GM19043 (cell line): ENCODE measurements at regions not wholly inside any gene's neighbourhood (a gene's known extent, or its start where the extent isn't known, plus 50 kb on each side); places are given as distances from the start of the nearest gene placed in this dataset.
"Not testable (repeated sequence)": the region's sequence is repeated elsewhere in the genome, so short reads cannot be mapped to it uniquely, and the experiment has no call there.

Experiments
- ATAC-seq: cut with Tn5 transposase; IDR thresholded peaks from one replicate; pipeline ENCODE4 v1.9.1; 2021; ENCODE audit warnings: low read depth; ENCODE audit not compliant: unreplicated experiment

DNA sequence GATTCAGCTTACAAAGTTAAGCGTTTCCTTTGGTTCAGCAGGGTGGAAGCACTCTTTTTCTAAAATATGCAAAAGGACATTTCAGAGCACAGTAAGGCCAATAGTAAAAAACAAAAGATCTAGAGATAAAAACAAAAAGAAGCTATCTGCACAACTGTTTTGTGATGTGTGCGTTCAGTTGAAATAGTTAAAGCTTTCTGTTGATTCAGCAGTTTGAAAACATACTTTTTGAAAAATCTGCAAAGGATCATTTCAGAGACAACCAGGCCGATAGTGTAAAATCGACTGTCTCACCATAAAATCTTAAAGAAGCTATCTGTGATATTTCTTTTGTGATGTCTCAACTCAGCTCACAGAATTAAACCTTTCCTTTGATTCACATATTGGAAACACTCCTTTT, 300.0 kb upstream of the ALG10B start:
- ATAC-seq, result no peak

DNA sequence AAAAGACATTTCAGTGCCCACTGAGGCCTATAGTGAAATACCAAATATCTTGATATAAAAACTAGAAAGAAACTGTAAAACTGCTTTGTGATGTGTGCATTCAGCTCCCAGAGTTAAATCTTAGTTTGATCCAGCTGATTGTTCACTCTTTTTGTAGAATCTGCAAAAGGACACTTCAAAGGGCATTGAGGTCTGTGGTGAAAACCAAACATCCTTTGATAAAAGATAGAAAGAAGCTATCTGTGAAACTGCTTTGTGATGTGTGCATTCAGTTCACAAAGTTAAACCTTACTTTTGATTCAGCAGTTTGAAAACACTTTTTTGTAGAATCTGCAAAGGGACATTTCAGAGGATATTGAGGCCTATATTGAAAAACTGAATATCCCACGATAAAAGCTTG, 290.7 kb upstream of the ALG10B start:
- ATAC-seq, result no peak

DNA sequence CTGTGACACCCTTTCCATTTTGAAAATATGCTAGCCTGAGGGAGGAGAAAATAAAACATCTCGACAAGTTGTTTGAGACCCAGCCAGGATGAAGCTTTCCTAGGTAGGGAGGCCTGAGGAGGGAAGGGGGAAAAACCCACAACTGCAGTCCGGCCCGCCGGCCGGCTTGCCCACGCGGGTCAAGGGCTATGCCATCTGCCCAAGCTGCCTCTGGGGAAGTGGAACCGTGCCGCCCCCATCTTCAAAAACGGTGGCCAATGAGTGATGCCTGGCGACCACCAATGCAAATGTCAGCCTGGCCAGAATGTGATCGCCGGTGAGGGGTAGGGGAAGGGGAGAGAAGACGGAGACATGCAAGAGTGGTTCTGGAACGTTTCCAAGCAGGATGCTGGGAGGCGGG, 263.5 kb upstream of the ALG10B start:
- ATAC-seq, result no peak

DNA sequence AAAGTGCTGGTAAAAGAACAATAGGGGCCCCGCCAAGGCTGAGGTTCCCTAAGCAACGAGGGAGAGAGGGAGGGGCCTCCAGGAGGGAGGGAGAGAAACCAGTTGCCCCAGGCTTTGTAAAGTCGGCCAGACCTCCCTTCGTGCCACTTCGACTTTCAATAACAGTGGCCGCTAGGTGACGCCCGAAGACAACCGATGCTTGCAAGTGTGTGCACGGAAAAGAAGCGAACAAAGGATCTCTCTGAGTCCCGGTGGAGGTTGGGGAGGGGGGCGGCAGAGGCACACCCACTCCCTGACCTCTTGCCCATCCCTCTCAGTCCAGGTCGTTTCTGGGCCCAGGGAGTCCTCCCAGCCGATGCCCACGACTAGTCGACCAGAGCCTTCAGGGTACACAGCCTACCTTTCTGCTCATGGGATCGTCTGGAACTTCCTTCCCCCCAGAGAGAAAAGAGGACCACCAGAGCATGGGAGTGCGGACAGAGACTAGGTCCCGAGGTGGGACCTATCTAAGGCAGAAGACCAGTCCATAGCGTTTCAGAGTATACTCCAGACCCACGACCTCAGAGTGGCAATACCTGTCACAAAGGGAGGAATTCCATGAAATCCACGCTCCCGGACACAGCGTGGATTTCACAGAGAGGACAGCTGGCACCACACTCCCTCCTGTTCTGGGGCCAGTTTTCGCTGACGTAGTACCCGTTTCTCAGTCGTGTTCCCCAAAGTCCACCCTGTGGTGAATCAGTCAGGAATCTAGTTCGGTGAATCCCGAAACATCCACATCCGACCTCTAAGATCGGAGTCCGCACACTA, 262.7 kb upstream of the ALG10B start:
- no peak for ATAC-seq

DNA sequence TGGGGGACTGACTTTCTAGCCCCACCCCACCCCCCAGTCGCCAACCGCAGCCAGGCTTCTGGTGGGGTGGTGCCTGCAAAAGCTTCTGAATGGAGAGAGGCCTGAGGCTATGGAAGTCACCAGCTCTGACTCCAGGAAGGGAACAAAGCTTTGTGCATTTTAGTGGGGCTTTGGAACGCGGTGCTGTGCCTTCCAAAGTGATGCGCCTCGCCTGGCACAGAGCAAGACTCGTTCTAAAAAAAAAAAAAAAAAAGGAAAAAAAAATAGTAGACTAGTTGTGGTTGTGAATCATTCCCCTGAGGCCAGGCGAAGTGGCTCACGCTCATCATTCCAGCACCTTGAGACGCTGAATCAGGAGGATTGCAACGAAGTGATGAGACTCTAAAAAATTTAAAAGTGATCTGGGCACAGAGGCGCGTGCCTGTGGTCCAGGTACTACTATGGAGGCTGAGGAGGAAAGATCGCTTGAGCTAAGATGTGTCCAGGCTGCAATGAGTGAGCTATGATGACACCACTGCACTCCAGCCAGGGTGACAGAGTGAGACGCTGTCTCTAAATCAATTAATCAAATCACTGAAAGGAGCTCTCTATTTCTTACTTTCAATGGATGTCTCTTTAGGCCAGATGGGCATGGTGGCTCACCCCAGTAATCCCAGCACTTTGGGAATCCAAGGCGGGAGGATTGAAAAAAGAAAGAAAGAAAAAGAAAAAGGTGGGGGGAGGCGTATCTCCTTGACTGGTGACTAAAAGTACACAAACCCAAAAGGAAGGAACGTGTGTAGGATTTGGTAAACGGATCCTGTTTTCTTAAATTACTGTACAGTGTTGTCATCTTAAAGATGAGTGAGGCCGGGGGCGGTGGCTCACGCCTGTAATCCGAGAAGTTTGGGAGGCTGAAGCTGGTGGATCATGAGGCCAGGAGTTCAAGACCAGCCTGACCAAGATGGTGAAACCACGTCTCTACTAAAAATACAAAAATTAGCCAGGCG, 259.6 kb upstream of the ALG10B start:
- ATAC-seq, result no peak

DNA sequence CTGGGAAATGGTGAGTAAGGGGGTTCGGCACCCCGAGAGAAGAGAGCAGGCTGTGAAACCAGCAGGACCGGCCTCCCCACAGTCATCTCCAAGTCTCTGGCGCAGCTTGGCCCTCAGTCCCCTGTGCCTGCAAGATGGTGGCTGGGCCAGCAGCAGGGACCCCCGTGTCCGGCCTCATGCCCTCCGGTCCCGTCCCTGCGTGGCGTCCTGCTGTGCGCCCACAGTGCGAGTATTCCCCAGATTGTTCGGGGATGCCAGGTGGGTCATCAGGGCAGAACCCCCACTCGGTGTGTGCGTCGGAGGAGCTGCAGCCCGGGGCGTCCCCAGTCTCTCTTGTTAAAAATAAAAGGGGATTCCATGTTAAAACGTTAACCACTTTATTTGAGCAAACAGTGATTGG, 216.9 kb upstream of the ALG10B start:
- no peak for ATAC-seq

DNA sequence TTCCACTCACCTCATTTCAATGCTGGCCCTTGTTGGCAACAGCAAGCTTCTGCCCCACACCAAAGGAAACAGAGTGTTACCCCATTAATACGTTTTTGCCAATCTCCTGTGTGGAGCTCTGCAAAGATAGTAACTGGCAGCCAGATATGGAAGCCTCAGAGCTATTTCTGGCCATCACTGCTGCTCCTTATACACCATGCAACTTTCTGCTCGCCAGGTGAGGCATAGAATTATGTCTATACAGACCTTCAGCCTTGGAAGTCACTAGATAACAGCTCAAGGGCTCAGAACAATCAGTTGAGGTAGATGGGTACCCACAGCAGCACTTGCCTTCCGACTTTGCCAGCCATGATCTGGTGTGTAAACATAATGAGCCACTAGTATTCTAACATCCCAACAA, 214.8 kb upstream of the ALG10B start:
- no peak for ATAC-seq

DNA sequence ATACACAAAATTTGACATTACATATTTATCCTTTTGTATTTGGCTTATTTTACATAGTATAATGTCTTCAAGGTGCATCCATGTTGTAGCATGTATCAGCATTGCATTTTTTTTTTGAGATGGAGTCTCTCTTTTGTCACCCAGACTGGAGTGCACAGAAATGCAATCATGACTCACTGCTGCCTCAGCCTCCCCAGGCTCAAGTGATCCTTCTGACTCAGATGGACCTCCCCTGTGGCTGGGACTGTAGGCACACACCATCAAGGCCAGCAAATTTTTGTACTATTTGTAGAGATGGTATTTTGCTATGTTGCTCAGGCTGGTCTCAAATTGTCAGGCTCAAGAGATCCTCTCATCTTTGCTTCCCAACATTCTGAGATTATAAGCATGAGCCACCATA, 214.4 kb upstream of the ALG10B start:
- ATAC-seq, result no peak

DNA sequence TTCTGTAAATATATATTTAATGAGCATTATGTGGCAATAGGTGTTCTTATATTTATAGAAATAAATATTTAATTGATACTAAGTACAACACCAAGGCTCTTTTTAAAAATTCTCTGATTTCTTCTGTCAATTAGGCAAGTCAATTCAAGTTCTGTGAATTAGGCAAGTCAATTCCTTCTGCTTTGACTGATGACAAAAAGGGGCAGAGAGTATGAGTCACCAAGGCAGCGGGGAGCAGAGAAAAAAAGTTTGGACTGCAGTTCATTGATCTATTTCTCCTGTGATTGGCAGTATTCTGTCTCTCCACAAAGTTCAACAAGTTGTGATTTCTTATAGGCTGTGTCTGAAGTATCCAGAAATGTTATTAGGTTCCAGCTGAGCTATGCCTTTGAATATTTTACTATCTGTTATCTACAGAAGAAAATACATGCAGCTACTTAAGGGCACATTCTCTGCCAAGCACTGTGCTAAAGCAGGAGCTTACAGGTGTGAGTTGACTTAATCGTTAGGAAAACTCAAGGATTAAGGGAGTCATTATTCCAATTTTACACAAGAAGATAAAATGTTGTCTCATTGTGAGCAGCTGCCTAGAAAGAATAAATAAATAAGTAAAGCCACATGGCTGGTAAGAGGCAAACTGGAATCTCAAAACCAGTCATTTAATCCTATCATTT, 206.4 kb upstream of the ALG10B start:
- ATAC-seq, result no peak

DNA sequence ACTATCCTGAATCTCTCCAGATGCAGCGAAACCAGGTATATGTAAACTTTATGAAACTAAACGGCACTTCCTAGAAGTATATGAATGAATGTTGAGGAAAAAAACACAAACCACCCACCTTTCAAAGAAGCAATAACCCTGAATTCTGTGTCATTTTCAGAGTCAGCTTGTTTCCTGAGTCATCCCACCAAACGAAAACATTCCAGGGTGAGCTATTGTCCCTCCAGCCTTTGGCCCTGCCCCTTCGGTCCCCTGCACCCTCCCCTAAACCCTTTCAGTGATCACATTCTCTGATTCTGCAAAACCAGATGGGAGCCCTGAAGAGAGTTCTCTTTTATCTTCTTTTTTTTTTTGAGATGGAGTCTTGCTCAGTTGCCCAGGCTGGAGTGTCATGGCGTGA, 202.6 kb upstream of the ALG10B start:
- ATAC-seq, result no peak

DNA sequence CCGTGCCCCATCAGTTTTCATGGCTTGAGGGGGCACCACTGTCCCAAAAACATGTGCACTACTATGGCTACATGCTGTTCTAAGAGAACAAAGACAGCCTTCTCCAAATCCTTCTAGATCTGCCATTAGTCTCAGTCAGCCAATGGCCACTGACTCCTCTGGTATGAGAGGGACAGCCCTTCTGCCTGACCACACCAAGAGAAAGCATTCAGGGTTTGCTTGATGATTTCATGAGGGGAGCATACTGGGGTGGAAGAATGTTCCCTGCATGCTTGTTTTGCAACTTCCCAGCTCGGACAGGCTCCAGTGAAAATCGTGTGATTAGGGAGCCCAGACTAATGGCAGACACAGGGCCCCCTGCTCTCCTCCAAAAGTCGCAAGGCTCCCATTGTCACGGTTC, 199.6 kb upstream of the ALG10B start:
- ATAC-seq, result no peak

DNA sequence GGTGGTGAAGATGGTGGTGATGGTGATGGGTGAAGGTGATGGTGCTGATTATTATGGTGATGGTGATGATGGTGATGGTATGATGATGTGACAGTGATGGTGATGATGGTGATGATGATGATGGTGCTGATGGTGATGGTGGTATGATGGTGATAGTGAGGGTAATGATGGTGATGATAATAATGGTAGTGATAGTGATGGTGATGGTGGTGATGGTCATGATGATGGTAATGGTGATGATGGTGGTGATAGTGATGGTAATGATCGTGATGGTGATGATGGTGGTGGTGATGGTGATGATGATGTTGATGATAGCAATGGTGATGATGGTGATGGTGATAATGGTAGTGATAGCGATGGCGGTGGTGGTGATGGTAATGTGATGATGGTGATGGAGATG, 197.9 kb upstream of the ALG10B start:
- ATAC-seq, result no peak

DNA sequence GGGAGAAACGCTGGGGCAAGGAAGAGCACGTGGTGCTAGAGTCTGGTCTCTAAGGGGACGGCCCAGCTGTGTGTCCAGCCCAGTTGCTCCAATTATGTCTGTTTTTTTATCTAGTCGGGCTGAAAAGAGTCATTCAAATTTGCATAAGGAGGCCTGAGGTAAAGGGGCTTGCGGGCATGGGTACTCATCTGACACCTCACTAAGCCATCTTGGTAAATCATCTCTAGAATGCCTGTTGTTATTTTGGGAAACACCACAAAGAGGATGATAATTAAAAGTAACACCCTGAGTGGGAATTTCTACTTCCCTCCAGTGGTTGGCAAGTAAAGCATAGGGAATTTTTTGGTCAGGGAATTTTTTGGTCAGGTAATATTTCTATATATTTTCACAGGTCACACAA, 196.1 kb upstream of the ALG10B start:
- ATAC-seq, result no peak

DNA sequence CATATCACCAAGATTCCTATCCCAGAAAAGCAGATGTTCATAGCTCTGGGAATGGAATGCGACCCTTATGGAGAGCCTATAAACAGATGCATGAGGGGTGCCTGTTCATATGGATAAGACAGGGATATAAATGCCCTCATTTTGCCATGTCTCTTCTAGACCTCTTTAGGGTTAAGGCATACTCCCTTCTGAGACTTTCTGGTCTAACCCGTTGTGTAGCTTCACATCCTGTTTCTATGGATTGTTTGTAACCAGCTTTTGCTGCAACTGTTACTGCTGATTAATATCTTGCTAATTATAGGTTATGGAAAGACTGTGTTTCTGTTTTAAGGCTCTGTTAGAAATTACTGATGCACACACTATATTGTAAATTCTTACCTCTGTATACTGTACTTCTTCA, 193.5 kb upstream of the ALG10B start:
- ATAC-seq, result not testable (repeated sequence)

DNA sequence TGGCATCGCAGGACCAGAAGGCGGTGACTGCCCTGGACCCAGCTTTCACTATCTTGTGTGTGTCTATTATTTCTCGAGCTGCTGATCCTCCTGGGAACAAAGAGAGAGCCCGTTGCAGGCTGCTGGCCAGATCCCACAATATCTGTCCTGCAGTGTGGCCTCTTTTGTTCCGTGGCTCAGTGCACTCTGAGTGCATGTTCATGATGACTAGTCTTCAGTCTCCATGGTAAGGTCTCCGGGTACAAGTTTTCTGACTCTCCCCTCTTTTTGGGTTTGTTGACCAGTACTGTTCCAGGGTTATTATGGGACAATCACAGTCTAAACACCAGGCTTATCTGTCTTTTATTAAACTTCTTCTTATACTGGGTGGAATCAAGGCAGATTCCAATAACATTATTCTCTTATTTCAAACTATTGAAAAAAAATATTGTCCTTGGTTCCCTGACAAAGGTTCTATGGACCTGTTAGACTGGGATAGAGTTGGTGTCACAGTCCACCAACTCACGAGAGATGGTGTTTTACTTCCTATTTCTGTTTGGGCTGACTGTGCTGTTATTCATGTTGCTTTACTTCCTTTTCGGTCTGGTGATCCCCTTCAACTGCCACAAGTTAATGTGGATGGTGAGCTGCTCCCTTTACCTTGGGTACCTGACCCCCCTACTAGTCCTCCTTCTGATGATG, 192.9 kb upstream of the ALG10B start:
- no peak for ATAC-seq

DNA sequence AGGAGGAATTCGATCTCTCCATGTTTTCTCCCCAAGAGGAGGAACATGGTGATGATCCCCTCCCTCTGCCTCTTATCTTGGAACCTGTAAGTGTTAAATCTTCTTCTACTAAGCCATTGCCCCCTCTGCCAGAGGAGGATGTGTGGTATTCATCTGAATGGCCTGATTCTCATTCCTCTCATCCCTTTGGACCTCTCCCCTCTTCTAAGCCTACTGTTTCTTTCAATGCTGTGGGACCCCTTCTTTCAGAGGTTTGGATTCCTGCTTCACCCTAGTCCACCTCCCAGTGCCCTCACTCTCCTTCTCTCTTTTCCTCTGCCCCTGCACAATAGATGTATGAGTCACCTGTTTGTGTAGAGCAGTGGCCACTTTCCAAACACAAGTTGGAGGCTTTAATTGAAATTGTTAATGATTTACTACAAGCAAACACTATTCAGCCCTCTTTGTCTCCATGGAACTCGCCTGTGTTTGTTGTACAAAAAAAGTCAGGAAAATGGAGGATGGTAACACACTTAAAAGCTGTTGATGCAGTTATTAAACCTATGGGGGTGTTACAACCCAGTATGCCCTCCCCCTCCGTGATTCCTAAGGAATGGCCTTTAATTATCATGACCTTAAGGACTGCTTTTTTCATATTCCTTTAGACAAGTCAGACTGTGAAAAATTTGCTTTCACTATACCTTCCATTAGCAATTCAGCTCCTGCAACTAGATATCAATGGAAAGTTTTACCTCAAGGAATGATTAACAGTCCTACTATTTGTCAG, 192.1 kb upstream of the ALG10B start:
- no peak for ATAC-seq

DNA sequence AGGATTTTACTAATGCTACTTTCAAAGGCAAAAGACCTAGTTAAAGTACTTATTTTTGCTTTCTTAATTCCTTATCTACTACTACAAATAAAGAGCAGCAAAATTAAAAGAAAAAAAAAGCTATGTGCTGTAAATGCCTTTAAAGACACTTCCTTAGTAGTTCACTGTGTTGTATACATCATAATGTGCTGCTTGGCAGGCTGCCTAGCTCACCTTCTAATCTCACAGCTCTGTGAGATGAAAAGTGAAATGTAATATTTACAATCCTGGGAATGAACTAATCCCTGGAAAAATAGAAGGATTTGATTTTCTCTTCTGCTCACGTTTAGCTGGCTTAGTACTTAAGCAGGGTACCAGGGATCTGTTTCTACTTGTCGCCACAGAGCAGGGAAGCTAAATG, 184.4 kb upstream of the ALG10B start:
- ATAC-seq, result no peak

DNA sequence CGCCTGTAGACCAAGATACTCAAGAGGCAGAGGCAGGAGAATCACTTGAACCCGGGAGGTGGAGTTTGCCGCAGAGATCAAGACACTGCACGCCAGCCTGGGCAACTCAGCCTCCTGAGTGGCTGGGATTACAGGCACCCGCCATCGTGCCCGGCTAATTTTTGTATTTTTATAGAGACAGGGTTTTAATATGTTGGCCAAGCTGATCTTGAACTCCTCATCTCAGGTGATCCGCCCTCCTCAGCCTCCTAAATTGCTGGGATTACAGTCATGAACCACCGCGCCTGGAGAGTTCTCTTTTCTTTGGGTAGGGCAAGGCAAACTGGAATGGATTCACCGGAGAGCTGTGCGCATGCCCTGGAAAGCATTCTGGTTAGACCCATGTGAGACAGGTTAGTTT, 179.3 kb upstream of the ALG10B start:
- no peak for ATAC-seq

DNA sequence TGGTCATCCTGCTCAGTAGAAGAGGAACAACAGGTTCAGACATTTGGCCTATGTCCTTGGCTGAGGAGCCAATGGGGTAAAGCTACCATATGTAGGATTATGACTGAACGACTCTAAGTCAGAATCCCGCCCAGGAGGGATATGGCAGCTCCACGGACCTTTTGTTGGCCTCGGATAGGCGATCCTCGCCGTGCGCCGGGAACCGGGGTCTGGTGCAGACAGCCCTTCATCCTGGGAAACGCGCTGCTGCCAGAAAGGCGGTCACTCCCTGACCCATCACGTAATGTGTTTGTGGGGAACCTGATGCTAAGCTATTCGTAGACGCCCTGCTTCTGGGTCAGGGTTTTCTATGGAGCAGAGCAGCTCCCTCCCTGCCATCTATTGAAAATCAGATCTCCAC, 178.9 kb upstream of the ALG10B start:
- no peak for ATAC-seq
